A549 (cell line): ENCODE measurements at regions not wholly inside any gene's neighbourhood (a gene's known extent, or its start where the extent isn't known, plus 50 kb on each side); places are given as distances from the start of the nearest gene placed in this dataset.
"Not testable (repeated sequence)": the region's sequence is repeated elsewhere in the genome, so short reads cannot be mapped to it uniquely, and the experiment has no call there.

Source experiments
- CHD2 ChIP-seq: fragments of 150-350 bp; IDR thresholded peaks from 2 replicates; pipeline ENCODE4 v1.6.1; 2014; ENCODE audit warnings: low read length; ENCODE audit not compliant: partially characterized antibody
- CHD4 ChIP-seq: fragments of 200-600 bp; sonication (generic); IDR thresholded peaks from 2 replicates; pipeline ENCODE4 v1.6.1; 2016; ENCODE audit warnings: antibody characterized with exemption, mild to moderate bottlenecking, borderline replicate concordance
- EP300 ChIP-seq, 2 experiments: fragments of >200 bp; sonication (Bioruptor Twin); formaldehyde crosslinking; IDR thresholded peaks; 2 replicates in 1 of 2; 3 replicates in 1 of 2; pipeline ENCODE4 v1.6.1; 2016 to 2017
- MAFK ChIP-seq: fragments of 450-650 bp; IDR thresholded peaks from 2 replicates; pipeline ENCODE4 v1.6.1; 2014; ENCODE audit not compliant: partially characterized antibody
- NPAS2 ChIP-seq: fragments of 250-450 bp; sonication (Bioruptor Pico); IDR thresholded peaks from 2 replicates; pipeline ENCODE4 v1.8.0; 2022; ENCODE audit warnings: mild to moderate bottlenecking, moderate library complexity, borderline replicate concordance
- POLR2A ChIP-seq: IDR thresholded peaks from 2 replicates; pipeline ENCODE4 v1.6.1; 2012; ENCODE audit warnings: mild to moderate bottlenecking, low read length
- POLR2AphosphoS2 ChIP-seq: conservative IDR thresholded peaks from 2 replicates; pipeline ENCODE4 v1.6.1; 2012; ENCODE audit warnings: low read length, improper control_type of control experiment, inconsistent platforms
- TF ChIP-seq, protein P1 (sequence below): fragments of >200 bp; sonication (Bioruptor Twin); formaldehyde crosslinking; IDR thresholded peaks from 3 replicates; pipeline ENCODE4 v1.5.1; 2016

- TF ChIP-seq, protein P1, sequence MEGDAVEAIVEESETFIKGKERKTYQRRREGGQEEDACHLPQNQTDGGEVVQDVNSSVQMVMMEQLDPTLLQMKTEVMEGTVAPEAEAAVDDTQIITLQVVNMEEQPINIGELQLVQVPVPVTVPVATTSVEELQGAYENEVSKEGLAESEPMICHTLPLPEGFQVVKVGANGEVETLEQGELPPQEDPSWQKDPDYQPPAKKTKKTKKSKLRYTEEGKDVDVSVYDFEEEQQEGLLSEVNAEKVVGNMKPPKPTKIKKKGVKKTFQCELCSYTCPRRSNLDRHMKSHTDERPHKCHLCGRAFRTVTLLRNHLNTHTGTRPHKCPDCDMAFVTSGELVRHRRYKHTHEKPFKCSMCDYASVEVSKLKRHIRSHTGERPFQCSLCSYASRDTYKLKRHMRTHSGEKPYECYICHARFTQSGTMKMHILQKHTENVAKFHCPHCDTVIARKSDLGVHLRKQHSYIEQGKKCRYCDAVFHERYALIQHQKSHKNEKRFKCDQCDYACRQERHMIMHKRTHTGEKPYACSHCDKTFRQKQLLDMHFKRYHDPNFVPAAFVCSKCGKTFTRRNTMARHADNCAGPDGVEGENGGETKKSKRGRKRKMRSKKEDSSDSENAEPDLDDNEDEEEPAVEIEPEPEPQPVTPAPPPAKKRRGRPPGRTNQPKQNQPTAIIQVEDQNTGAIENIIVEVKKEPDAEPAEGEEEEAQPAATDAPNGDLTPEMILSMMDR: not testable (repeated sequence)
- not testable (repeated sequence) for TF ChIP-seq CHD2; POLR2A; MAFK; POLR2AphosphoS2; CHD4; NPAS2; EP300 (IDR thresholded peaks at IDR 0.05)
These were observed 110.5 kb downstream of the RBMY1J start for GRCh38 chrY:22513719-22514118.
